Colonic mucosa (tissue), 4 donors: ENCODE measurements at regions not wholly inside any gene's neighbourhood (a gene's known extent, or its start where the extent isn't known, plus 50 kb on each side); places are given as distances from the start of the nearest gene placed in this dataset.

Experiments
- DNase-seq: peaks from one replicate; pipeline ENCODE4 v3.0.0-alpha.2; 2020
- H3K27ac ChIP-seq: fragments of 200-600 bp; one replicate; pipeline ENCODE4 v1.8.0; 2021
- H3K27me3 ChIP-seq: fragments of 200-600 bp; one replicate; pipeline ENCODE4 v1.8.0; 2021
- H3K36me3 ChIP-seq: fragments of 200-600 bp; one replicate; pipeline ENCODE4 v1.8.0; 2021
- H3K4me1 ChIP-seq: fragments of 200-600 bp; one replicate; pipeline ENCODE4 v1.8.0; 2021; ENCODE audit warnings: mild to moderate bottlenecking
- H3K4me3 ChIP-seq: fragments of 200-600 bp; one replicate; pipeline ENCODE4 v1.8.0; 2021
- H3K9ac ChIP-seq, 2 donors: one replicate each; pipeline ENCODE4 v1.7.0; 2013; ENCODE audit warnings: control low read depth in 2 of 2, low read depth in 2 of 2, low read length in 2 of 2
- H3K9me3 ChIP-seq: fragments of 200-600 bp; one replicate; pipeline ENCODE4 v1.8.0; 2021
- intact Hi-C: fragments of 100-400 bp; cut with DNase I; formaldehyde crosslinking; loops from one replicate; pipeline ENCODE4 v1.14.1; 2022
- TF ChIP-seq, protein P1 (sequence below): fragments of 200-600 bp; IDR thresholded peaks from one replicate; pipeline ENCODE4 v1.8.0; 2022; ENCODE audit warnings: antibody characterized with exemption, mild to moderate bottlenecking
- donor health status: healthy.
- donor health status: DM: no; HTN: no; CAD: no.
- donor health status: DM: no; HTN: no; CAD: no.

DNA sequence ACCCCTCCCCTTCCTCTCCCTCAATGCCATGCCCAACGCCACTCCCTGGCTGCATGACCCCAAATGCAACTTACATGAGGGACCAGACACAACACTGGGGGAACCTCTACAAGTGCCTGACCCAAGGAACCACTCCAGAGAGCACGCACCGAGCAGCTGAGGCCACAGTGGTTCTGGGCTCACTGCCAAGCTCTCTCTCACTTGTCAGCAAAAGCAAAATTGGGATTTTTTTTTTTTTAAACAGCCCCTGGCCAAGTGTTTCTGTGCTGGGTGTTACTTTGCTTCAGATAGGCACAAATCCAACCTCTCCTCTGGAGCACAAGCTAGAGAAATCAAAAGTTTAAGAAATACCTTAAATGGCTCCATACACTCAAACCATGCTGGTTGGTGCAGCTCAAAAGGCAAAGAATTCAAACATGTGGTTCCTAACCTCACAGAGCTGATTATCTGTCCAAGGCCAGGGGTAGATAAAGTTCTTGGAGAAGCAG, 363.0 kb downstream of the SETD4 start:
- Histone ChIP-seq H3K27me3 (no peaks in the 10 kb centered on the region), H3K36me3 (no peaks in the 10 kb centered on the region), H3K4me3 (no peak overlapping the region), H3K4me1 (no peaks in the 10 kb centered on the region), H3K9ac (no peak overlapping the region), H3K27ac (no peak overlapping the region), H3K9me3 (no peaks in the 10 kb centered on the region)
- TF ChIP-seq, protein P1, sequence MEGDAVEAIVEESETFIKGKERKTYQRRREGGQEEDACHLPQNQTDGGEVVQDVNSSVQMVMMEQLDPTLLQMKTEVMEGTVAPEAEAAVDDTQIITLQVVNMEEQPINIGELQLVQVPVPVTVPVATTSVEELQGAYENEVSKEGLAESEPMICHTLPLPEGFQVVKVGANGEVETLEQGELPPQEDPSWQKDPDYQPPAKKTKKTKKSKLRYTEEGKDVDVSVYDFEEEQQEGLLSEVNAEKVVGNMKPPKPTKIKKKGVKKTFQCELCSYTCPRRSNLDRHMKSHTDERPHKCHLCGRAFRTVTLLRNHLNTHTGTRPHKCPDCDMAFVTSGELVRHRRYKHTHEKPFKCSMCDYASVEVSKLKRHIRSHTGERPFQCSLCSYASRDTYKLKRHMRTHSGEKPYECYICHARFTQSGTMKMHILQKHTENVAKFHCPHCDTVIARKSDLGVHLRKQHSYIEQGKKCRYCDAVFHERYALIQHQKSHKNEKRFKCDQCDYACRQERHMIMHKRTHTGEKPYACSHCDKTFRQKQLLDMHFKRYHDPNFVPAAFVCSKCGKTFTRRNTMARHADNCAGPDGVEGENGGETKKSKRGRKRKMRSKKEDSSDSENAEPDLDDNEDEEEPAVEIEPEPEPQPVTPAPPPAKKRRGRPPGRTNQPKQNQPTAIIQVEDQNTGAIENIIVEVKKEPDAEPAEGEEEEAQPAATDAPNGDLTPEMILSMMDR = no peak
- DNase-seq = peak; percentile 39
- intact Hi-C loops = no loop called here

GRCh38 chr21:35696644-35697043, 363.7 kb downstream of the SETD4 start:
- Histone ChIP-seq H3K36me3 (no peaks in the 10 kb centered on the region), H3K4me1 (no peaks in the 10 kb centered on the region), H3K27ac (no peak overlapping the region), H3K9ac (no peak overlapping the region), H3K4me3 (no peak overlapping the region), H3K9me3 (no peaks in the 10 kb centered on the region), H3K27me3 (no peaks in the 10 kb centered on the region)
- DNase-seq = no peak
- TF ChIP-seq, protein P1 = no peak
- intact Hi-C loops = no loop called here

GRCh38 chr21:35692311-35692710, 368.0 kb downstream of the SETD4 start:
- H3K9me3 ChIP-seq = no peaks in the 10 kb centered on the region
- TF ChIP-seq, protein P1 = no peak
- no peaks in the 10 kb centered on the region for H3K36me3 ChIP-seq
- H3K9ac ChIP-seq = no peak overlapping the region
- H3K27ac ChIP-seq = no peak overlapping the region
- H3K27me3 ChIP-seq = no peaks in the 10 kb centered on the region
- H3K4me3 ChIP-seq = no peak overlapping the region
- DNase-seq = no peak
- H3K4me1 ChIP-seq = no peaks in the 10 kb centered on the region
- intact Hi-C loops = no loop called here

DNA sequence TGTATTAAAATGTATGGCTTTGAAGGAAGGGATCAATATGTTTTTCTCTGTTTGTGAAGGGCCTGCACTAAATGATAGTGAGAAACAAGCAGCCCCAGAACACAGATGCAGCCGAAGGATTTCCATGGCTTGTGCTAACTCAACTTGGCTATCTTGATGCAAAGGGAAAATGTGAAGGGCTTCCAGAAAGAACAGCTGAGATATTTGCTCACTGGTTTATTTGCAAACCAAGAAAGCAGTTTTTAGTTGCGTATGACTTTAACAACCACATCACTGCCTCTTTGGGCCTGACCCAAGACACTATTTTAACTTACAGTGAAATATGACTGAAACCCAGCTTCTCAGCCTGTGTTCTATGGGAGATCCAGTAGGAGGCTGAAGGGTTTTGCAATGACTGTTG, 369.9 kb downstream of the SETD4 start:
- no peak overlapping the region for H3K27ac ChIP-seq
- no peaks in the 10 kb centered on the region for H3K9me3 ChIP-seq
- H3K36me3 ChIP-seq = no peaks in the 10 kb centered on the region
- no peaks in the 10 kb centered on the region for H3K4me1 ChIP-seq
- no peaks in the 10 kb centered on the region for H3K27me3 ChIP-seq
- DNase-seq = no peak
- intact Hi-C loops = no loop called here
- no peak overlapping the region for H3K4me3 ChIP-seq
- TF ChIP-seq, protein P1 = no peak
- H3K9ac ChIP-seq = no peak overlapping the region

DNA sequence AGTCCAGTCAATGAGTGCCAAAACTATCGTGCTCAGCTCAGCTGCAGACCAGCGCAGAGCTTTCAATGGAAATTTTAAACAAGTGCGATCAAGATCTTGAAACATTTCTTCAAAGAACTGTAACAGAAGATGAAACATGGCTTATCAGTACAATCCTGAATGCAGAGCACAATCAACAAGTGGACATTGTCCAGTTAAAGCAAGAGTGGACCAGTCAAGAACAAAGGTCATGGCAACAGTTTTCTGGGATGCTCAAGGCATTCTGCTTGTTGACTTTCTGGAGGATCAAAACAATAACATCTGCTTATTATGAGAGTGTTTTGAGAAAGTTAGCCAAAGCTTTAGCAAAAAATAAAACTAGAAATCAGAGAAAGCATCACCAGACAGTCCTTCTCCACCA, 374.2 kb downstream of the SETD4 start:
- Histone ChIP-seq H3K9me3 (no peaks in the 10 kb centered on the region), H3K27ac (no peak overlapping the region), H3K36me3 (no peaks in the 10 kb centered on the region), H3K27me3 (no peaks in the 10 kb centered on the region), H3K4me3 (no peak overlapping the region), H3K4me1 (no peaks in the 10 kb centered on the region), H3K9ac (no peak overlapping the region)
- intact Hi-C loops = no loop called here
- no peak for DNase-seq
- TF ChIP-seq, protein P1 = no peak
